ENCODE measurements at regions not wholly inside any gene's neighbourhood (a gene's known extent, or its start where the extent isn't known, plus 50 kb on each side); places are given as distances from the start of the nearest gene placed in this dataset.

GRCh38 chr5:84725946-84726570, 341.4 kb upstream of the EDIL3 start:
- WGBS = 88% methylated on average over 2 of the region's 2 CpGs
- Histone ChIP-seq H3K27me3 (ENCODE audit: control insufficient read depth in 4 of 4, insufficient read depth in 4 of 4, low read length in 3 of 4) (no peaks in the 10 kb centered on the region), H3K9ac (ENCODE audit: low read depth in 1 of 2, low read length in 2 of 2) (no peak overlapping the region), H3K4me3 (ENCODE audit: low read depth in 1 of 3, low read length in 3 of 3) (no peak overlapping the region), H3K36me3 (ENCODE audit: control insufficient read depth in 4 of 4, insufficient read depth in 3 of 4, low read depth in 1 of 4, low read length in 3 of 4) (no peaks in the 10 kb centered on the region), H3K9me3 (ENCODE audit: control insufficient read depth in 4 of 4, low read length in 3 of 4) (no peaks in the 10 kb centered on the region), H3K4me1 (ENCODE audit: control insufficient read depth in 4 of 4, insufficient read depth in 4 of 4, low read length in 3 of 4) (no peaks in the 10 kb centered on the region), H3K27ac (ENCODE audit: low read depth in 1 of 2, low read length in 2 of 2) (no peak overlapping the region)
- TF ChIP-seq HNF4G (IDR thresholded peaks at IDR 0.05) (no peak), FOXA1 (IDR thresholded peaks at IDR 0.05) (no peak), EGR1 (IDR thresholded peaks at IDR 0.05; ENCODE audit: low read depth in 2 of 2) (no peak), ATF3 (IDR thresholded peaks at IDR 0.05) (no peak), RXRA (IDR thresholded peaks at IDR 0.05) (no peak), HNF4A (conservative IDR thresholded peaks at IDR 0.05) (no peak), CTCF (IDR thresholded peaks at IDR 0.05; ENCODE audit: low read depth, low read length, missing input control) (no peak), GABPA (IDR thresholded peaks at IDR 0.05 in 1 of 2, conservative IDR thresholded peaks at IDR 0.05 in 1 of 2) (no peak), NR2F2 (IDR thresholded peaks at IDR 0.05) (no peak), RAD21 (IDR thresholded peaks at IDR 0.05) (no peak), MAX (IDR thresholded peaks at IDR 0.05) (no peak), TAF1 (conservative IDR thresholded peaks at IDR 0.05) (no peak), JUND (IDR thresholded peaks at IDR 0.05) (no peak), SP1 (IDR thresholded peaks at IDR 0.05) (no peak), REST (IDR thresholded peaks at IDR 0.05) (no peak), YY1 (IDR thresholded peaks at IDR 0.05) (no peak), ZBTB33 (IDR thresholded peaks at IDR 0.05) (no peak), FOXA2 (IDR thresholded peaks at IDR 0.05) (no peak)
- DNase-seq (ENCODE audit: low spot score) = no peak

All from liver (tissue), 8 donors.